Activated CD4-positive, alpha-beta T cell treated with anti-CD3 and anti-CD28 coated beads, Interleukin-2, amount 10 ng/mL, durations not matched to agents 24 days and 14 days (primary cell): ENCODE measurements at regions not wholly inside any gene's neighbourhood (a gene's known extent, or its start where the extent isn't known, plus 50 kb on each side); places are given as distances from the start of the nearest gene placed in this dataset.

ENCODE experiments used
- DNase-seq: peaks from one replicate; pipeline ENCODE4 v3.0.0; 2022
- H3K27ac Mint-ChIP-seq: one replicate; pipeline ENCODE4 v1.8.0; 2022; ENCODE audit warnings: mild to moderate bottlenecking, mixed read lengths
- H3K27me3 Mint-ChIP-seq: one replicate; pipeline ENCODE4 v1.8.0; 2022; ENCODE audit warnings: mixed read lengths
- H3K36me3 Mint-ChIP-seq: one replicate; pipeline ENCODE4 v1.8.0; 2022; ENCODE audit warnings: low read depth, mild to moderate bottlenecking, mixed read lengths
- H3K4me1 Mint-ChIP-seq: one replicate; pipeline ENCODE4 v1.8.0; 2021; ENCODE audit warnings: mixed read lengths
- H3K4me3 Mint-ChIP-seq: one replicate; pipeline ENCODE4 v1.8.0; 2022; ENCODE audit warnings: mild to moderate bottlenecking, moderate library complexity, mixed read lengths
- H3K9me3 Mint-ChIP-seq: one replicate; pipeline ENCODE4 v1.8.0; 2021; ENCODE audit warnings: mixed read lengths
- intact Hi-C: fragments of 100-400 bp; cut with micrococcal nuclease; formaldehyde crosslinking; loops from one replicate; pipeline ENCODE4 v1.15.1; 2023

- no peaks in the 10 kb centered on the region for H3K9me3 Mint-ChIP-seq
- H3K27me3 Mint-ChIP-seq, result no peaks in the 10 kb centered on the region
- no peak for DNase-seq
- no peak overlapping the region for H3K4me3 Mint-ChIP-seq
- no peak overlapping the region for H3K27ac Mint-ChIP-seq
- no peaks in the 10 kb centered on the region for H3K36me3 Mint-ChIP-seq
- H3K4me1 Mint-ChIP-seq, result no peaks in the 10 kb centered on the region
- intact Hi-C loops, result no loop called here
These were observed 171.8 kb upstream of the TUT7 start for GRCh38 chr9:86526021-86526420.

- intact Hi-C loops, result no loop called here
- Mint-ChIP-seq H3K27me3 (no peaks in the 10 kb centered on the region), H3K4me1 (no peaks in the 10 kb centered on the region)
These were observed 171.0 kb upstream of the TUT7 start for GRCh38 chr9:86525182-86525581.

GRCh38 chr9:86521977-86522376 is 167.8 kb upstream of the TUT7 start:
- Mint-ChIP-seq H3K27ac (no peak overlapping the region), H3K4me3 (no peak overlapping the region)
- no peak for DNase-seq

More at GRCh38 chr9:86525182-86525581, 171.0 kb upstream of the TUT7 start:
- no peak overlapping the region for H3K27ac Mint-ChIP-seq
- no peak overlapping the region for H3K4me3 Mint-ChIP-seq
- no peaks in the 10 kb centered on the region for H3K9me3 Mint-ChIP-seq
- DNase-seq, result no peak
- no peaks in the 10 kb centered on the region for H3K36me3 Mint-ChIP-seq

GRCh38 chr9:86521322-86521721 is 167.1 kb upstream of the TUT7 start:
- Mint-ChIP-seq H3K36me3 (no peaks in the 10 kb centered on the region), H3K4me1 (no peaks in the 10 kb centered on the region), H3K27me3 (peaks cover under 1% of the 10 kb centered on the region), H3K27ac (no peak overlapping the region), H3K4me3 (no peak overlapping the region), H3K9me3 (no peaks in the 10 kb centered on the region)
- DNase-seq, result no peak
- intact Hi-C loops, result no loop called here

More at GRCh38 chr9:86521977-86522376, 167.8 kb upstream of the TUT7 start:
- intact Hi-C loops, result no loop called here
- no peaks in the 10 kb centered on the region for H3K36me3 Mint-ChIP-seq
- no peaks in the 10 kb centered on the region for H3K9me3 Mint-ChIP-seq
- H3K27me3 Mint-ChIP-seq, result no peaks in the 10 kb centered on the region
- no peaks in the 10 kb centered on the region for H3K4me1 Mint-ChIP-seq

- peaks cover 2% of the 10 kb centered on the region for H3K27me3 Mint-ChIP-seq
- H3K27ac Mint-ChIP-seq, result no peak overlapping the region
- H3K9me3 Mint-ChIP-seq, result no peaks in the 10 kb centered on the region
- H3K4me1 Mint-ChIP-seq, result no peaks in the 10 kb centered on the region
- H3K4me3 Mint-ChIP-seq, result no peak overlapping the region
- no peak for DNase-seq
- H3K36me3 Mint-ChIP-seq, result no peaks in the 10 kb centered on the region
- intact Hi-C loops, result no loop called here
These were observed 164.9 kb upstream of the TUT7 start for GRCh38 chr9:86519066-86519615.

GRCh38 chr9:86517475-86517874 is 163.3 kb upstream of the TUT7 start:
- intact Hi-C loops, result no loop called here
- Mint-ChIP-seq H3K9me3 (no peaks in the 10 kb centered on the region), H3K4me1 (no peaks in the 10 kb centered on the region), H3K4me3 (no peak overlapping the region), H3K27ac (no peak overlapping the region), H3K36me3 (no peaks in the 10 kb centered on the region), H3K27me3 (peaks cover 5% of the 10 kb centered on the region)
- no peak for DNase-seq

GRCh38 chr9:86516564-86516963 is 162.4 kb upstream of the TUT7 start:
- Mint-ChIP-seq H3K27ac (no peak overlapping the region), H3K9me3 (no peaks in the 10 kb centered on the region), H3K36me3 (no peaks in the 10 kb centered on the region), H3K4me3 (no peak overlapping the region), H3K4me1 (no peaks in the 10 kb centered on the region), H3K27me3 (peaks cover 5% of the 10 kb centered on the region)
- intact Hi-C loops, result no loop called here
- DNase-seq, result no peak

GRCh38 chr9:86515221-86515620 is 161.0 kb upstream of the TUT7 start:
- H3K4me3 Mint-ChIP-seq, result no peak overlapping the region
- no peaks in the 10 kb centered on the region for H3K4me1 Mint-ChIP-seq
- peaks cover 5% of the 10 kb centered on the region for H3K27me3 Mint-ChIP-seq
- H3K27ac Mint-ChIP-seq, result no peak overlapping the region
- no peak for DNase-seq
- intact Hi-C loops, result no loop called here
- H3K9me3 Mint-ChIP-seq, result no peaks in the 10 kb centered on the region
- H3K36me3 Mint-ChIP-seq, result no peaks in the 10 kb centered on the region

- Mint-ChIP-seq H3K27ac (no peak overlapping the region), H3K9me3 (no peaks in the 10 kb centered on the region), H3K27me3 (peaks cover 5% of the 10 kb centered on the region), H3K36me3 (no peaks in the 10 kb centered on the region), H3K4me3 (no peak overlapping the region), H3K4me1 (no peaks in the 10 kb centered on the region)
- no peak for DNase-seq
- intact Hi-C loops, result no loop called here
These were observed 159.2 kb upstream of the TUT7 start for GRCh38 chr9:86513429-86513828.

GRCh38 chr9:86512929-86513328 is 158.7 kb upstream of the TUT7 start:
- DNase-seq, result no peak
- H3K4me3 Mint-ChIP-seq, result no peak overlapping the region
- intact Hi-C loops, result no loop called here
- peaks cover 5% of the 10 kb centered on the region for H3K27me3 Mint-ChIP-seq
- no peaks in the 10 kb centered on the region for H3K36me3 Mint-ChIP-seq
- H3K27ac Mint-ChIP-seq, result no peak overlapping the region
- no peaks in the 10 kb centered on the region for H3K4me1 Mint-ChIP-seq
- H3K9me3 Mint-ChIP-seq, result no peaks in the 10 kb centered on the region

- Mint-ChIP-seq H3K9me3 (no peaks in the 10 kb centered on the region), H3K27me3 (peaks cover 5% of the 10 kb centered on the region), H3K27ac (no peak overlapping the region), H3K36me3 (no peaks in the 10 kb centered on the region), H3K4me1 (no peaks in the 10 kb centered on the region), H3K4me3 (no peak overlapping the region)
- no peak for DNase-seq
- intact Hi-C loops, result no loop called here
These were observed 157.6 kb upstream of the TUT7 start for GRCh38 chr9:86511614-86512360.

- Mint-ChIP-seq H3K27ac (no peak overlapping the region), H3K27me3 (peaks cover under 1% of the 10 kb centered on the region), H3K4me3 (no peak overlapping the region), H3K9me3 (no peaks in the 10 kb centered on the region), H3K4me1 (no peaks in the 10 kb centered on the region), H3K36me3 (no peaks in the 10 kb centered on the region)
- intact Hi-C loops, result no loop called here
- no peak for DNase-seq
These were observed 154.1 kb upstream of the TUT7 start for GRCh38 chr9:86508208-86508903.

- Mint-ChIP-seq H3K4me1 (no peaks in the 10 kb centered on the region), H3K4me3 (no peak overlapping the region), H3K27me3 (peaks cover 3% of the 10 kb centered on the region), H3K36me3 (no peaks in the 10 kb centered on the region), H3K9me3 (no peaks in the 10 kb centered on the region), H3K27ac (no peak overlapping the region)
- no peak for DNase-seq
- intact Hi-C loops, result no loop called here
These were observed 153.0 kb upstream of the TUT7 start for GRCh38 chr9:86507212-86507630.

GRCh38 chr9:86503942-86504341 is 149.7 kb upstream of the TUT7 start:
- DNase-seq, result no peak
- Mint-ChIP-seq H3K27ac (no peak overlapping the region), H3K9me3 (no peaks in the 10 kb centered on the region), H3K27me3 (peaks cover 4% of the 10 kb centered on the region), H3K4me3 (no peak overlapping the region), H3K4me1 (no peaks in the 10 kb centered on the region), H3K36me3 (no peaks in the 10 kb centered on the region)
- intact Hi-C loops, result no loop called here
